OCI-LY7 (cell line): ENCODE measurements at regions not wholly inside any gene's neighbourhood (a gene's known extent, or its start where the extent isn't known, plus 50 kb on each side); places are given as distances from the start of the nearest gene placed in this dataset.

ENCODE experiments used
- BruUV-seq: library from RNA; stranded (reverse); fragments of 400-500 nt; replicated peaks from 2 replicates; lab custom pipeline; 2021; lab: Mats Ljungman, UMichigan
- CTCF ChIA-PET: fragments of 300-600 bp; sonication (Branson Sonifier 250); formaldehyde crosslinking; loops from one replicate; lab custom pipeline; 2022; ENCODE audit warnings: antibody characterized with exemption; ENCODE audit not compliant: unreplicated experiment; lab: Charles Lee
- POLR2A ChIA-PET: fragments of 300-600 bp; sonication (Branson Sonifier 250); formaldehyde crosslinking; loops from one replicate; lab custom pipeline; 2022; ENCODE audit warnings: antibody characterized with exemption; lab: Charles Lee
- DNase-seq: peaks from one replicate; pipeline ENCODE4 v3.0.0-alpha.2; 2015; ENCODE audit warnings: low spot score
- H2AFZ ChIP-seq: fragments of 200-600 bp; sonication (generic), shearing (Covaris generic); 2 replicates; pipeline ENCODE4 v1.6.1; 2014; ENCODE audit warnings: mild to moderate bottlenecking, antibody characterized with exemption, low read length, moderate library complexity
- H3K27ac ChIP-seq: fragments of 200-600 bp; sonication (generic); 2 replicates; pipeline ENCODE4 v1.5.1; 2014; ENCODE audit warnings: mixed run types, low read depth, mild to moderate bottlenecking, moderate library complexity, low read length, inconsistent platforms; ENCODE audit not compliant: poor library complexity, severe bottlenecking
- H3K36me3 ChIP-seq: fragments of 200-600 bp; sonication (generic); 2 replicates; pipeline ENCODE4 v1.6.1; 2014; ENCODE audit warnings: mild to moderate bottlenecking, antibody characterized with exemption, low read length, moderate library complexity, mixed read lengths; ENCODE audit not compliant: insufficient read depth
- H3K4me1 ChIP-seq: fragments of 200-600 bp; sonication (generic); 2 replicates; pipeline ENCODE4 v1.5.1; 2014; ENCODE audit warnings: mild to moderate bottlenecking, low read length; ENCODE audit not compliant: insufficient read depth, poor library complexity, severe bottlenecking
- H3K4me2 ChIP-seq: fragments of 200-600 bp; sonication (generic); 2 replicates; pipeline ENCODE4 v1.6.1; 2014; ENCODE audit warnings: mild to moderate bottlenecking, low read length
- H3K4me3 ChIP-seq: fragments of 200-600 bp; sonication (generic); 2 replicates; pipeline ENCODE4 v1.5.1; 2014; ENCODE audit warnings: mild to moderate bottlenecking, low read depth, low read length; ENCODE audit not compliant: poor library complexity, severe bottlenecking
- H3K79me2 ChIP-seq: fragments of 200-600 bp; sonication (generic); 2 replicates; pipeline ENCODE4 v1.6.1; 2016; ENCODE audit warnings: low read depth, mild to moderate bottlenecking, low read length, moderate library complexity, mixed read lengths; ENCODE audit not compliant: insufficient read depth
- H3K9me2 ChIP-seq: fragments of 200-600 bp; sonication (generic); 2 replicates; pipeline ENCODE4 v1.6.1; 2016; ENCODE audit warnings: mild to moderate bottlenecking, low read length, mixed read lengths; ENCODE audit not compliant: insufficient read depth
- H3K9me3 ChIP-seq: fragments of 200-600 bp; sonication (generic); 2 replicates; pipeline ENCODE4 v1.6.1; 2014; ENCODE audit warnings: mild to moderate bottlenecking, mixed run types, low read length, mixed read lengths
- H4K20me1 ChIP-seq: fragments of 200-600 bp; sonication (generic); 2 replicates; pipeline ENCODE4 v1.6.1; 2014; ENCODE audit warnings: mild to moderate bottlenecking, antibody characterized with exemption, low read length, moderate library complexity, mixed read lengths; ENCODE audit not compliant: insufficient read depth
- EZH2phosphoT487 ChIP-seq: fragments of 200-600 bp; sonication (generic); IDR thresholded peaks from 2 replicates; pipeline ENCODE4 v1.6.1; 2018; ENCODE audit warnings: low read depth, borderline replicate concordance, mild to moderate bottlenecking, mixed run types, antibody characterized with exemption, low read length, moderate library complexity, mixed read lengths
- intact Hi-C: fragments of 100-400 bp; cut with micrococcal nuclease; formaldehyde crosslinking; loops from one replicate; pipeline ENCODE4 v1.10.0; 2022; ENCODE audit not compliant: unreplicated experiment
- TF ChIP-seq, protein P1 (sequence below): fragments of 200-600 bp; sonication (generic); conservative IDR thresholded peaks from 2 replicates; pipeline ENCODE4 v1.5.1; 2014; ENCODE audit warnings: mild to moderate bottlenecking, antibody characterized with exemption, low read length, moderate library complexity, mixed read lengths

GRCh38 chr19:28605501-28606268, 607.3 kb downstream of the UQCRFS1 start:
- no peak overlapping the region for H3K27ac ChIP-seq
- ChIA-PET POLR2A (no interaction called here), CTCF (no interaction called here)
- H3K9me2 ChIP-seq = no peaks in the 10 kb centered on the region
- no peak for TF ChIP-seq EZH2phosphoT487
- TF ChIP-seq, protein P1, sequence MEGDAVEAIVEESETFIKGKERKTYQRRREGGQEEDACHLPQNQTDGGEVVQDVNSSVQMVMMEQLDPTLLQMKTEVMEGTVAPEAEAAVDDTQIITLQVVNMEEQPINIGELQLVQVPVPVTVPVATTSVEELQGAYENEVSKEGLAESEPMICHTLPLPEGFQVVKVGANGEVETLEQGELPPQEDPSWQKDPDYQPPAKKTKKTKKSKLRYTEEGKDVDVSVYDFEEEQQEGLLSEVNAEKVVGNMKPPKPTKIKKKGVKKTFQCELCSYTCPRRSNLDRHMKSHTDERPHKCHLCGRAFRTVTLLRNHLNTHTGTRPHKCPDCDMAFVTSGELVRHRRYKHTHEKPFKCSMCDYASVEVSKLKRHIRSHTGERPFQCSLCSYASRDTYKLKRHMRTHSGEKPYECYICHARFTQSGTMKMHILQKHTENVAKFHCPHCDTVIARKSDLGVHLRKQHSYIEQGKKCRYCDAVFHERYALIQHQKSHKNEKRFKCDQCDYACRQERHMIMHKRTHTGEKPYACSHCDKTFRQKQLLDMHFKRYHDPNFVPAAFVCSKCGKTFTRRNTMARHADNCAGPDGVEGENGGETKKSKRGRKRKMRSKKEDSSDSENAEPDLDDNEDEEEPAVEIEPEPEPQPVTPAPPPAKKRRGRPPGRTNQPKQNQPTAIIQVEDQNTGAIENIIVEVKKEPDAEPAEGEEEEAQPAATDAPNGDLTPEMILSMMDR = no peak
- H3K4me3 ChIP-seq = no peak overlapping the region
- H3K9me3 ChIP-seq = peaks cover 12% of the 10 kb centered on the region; the same call in 1 of the 2 replicates
- no peak for DNase-seq
- peaks cover 41% of the 10 kb centered on the region for H3K4me1 ChIP-seq
- H4K20me1 ChIP-seq = no peaks in the 10 kb centered on the region
- intact Hi-C loops = no loop called here
- no TSS peak for BruUV-seq
- peaks cover 11% of the 10 kb centered on the region for H3K36me3 ChIP-seq
- no peaks in the 10 kb centered on the region for H3K79me2 ChIP-seq
- H3K4me2 ChIP-seq = no peak overlapping the region
- H2AFZ ChIP-seq = no peak overlapping the region

DNA sequence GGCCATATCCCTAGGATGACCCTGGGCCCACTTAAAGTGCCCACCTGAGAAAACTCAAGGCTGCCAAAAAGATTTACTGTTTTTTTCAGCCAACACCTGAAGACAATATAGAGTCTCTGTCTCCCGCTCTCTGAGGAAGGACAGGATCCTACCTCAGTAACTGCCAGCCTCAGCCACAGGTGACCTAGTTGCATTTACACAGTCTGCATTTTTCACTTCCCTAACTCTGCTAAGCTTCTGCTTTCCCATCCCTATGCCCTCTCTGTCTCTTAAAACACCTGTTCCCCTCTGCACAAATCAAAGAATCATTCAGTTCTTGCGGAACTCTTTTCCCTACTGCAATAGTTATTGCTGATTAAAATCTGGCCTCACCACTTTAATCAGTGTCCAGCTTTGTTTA, 609.5 kb downstream of the UQCRFS1 start:
- DNase-seq = peak; percentile 81
- Histone ChIP-seq H2AFZ (no peak overlapping the region), H3K27ac (peak overlapping the region; percentile 72), H3K79me2 (no peaks in the 10 kb centered on the region), H3K4me3 (no peak overlapping the region), H3K9me2 (no peaks in the 10 kb centered on the region), H3K4me1 (peaks cover 54% of the 10 kb centered on the region), H3K4me2 (peak overlapping the region; percentile 51), H3K36me3 (peaks cover 11% of the 10 kb centered on the region), H4K20me1 (no peaks in the 10 kb centered on the region), H3K9me3 (peaks cover 12% of the 10 kb centered on the region; the same call in 1 of the 2 replicates)
- intact Hi-C loops = loop anchor here (1.0 kb wide), 2 partner anchors 13 to 27 kb away; no protein-coding TSS in a partner anchor
- ChIA-PET CTCF (no interaction called here), POLR2A (interaction anchor here (2.8 kb wide), 1 partner anchor 12 kb away, joined by 6 read pairs; no protein-coding TSS in a partner anchor)
- TF ChIP-seq, protein P1 = no peak
- no peak for TF ChIP-seq EZH2phosphoT487
- BruUV-seq = no TSS peak
